ENCODE measurements at regions not wholly inside any gene's neighbourhood (a gene's known extent, or its start where the extent isn't known, plus 50 kb on each side); places are given as distances from the start of the nearest gene placed in this dataset.

- Histone ChIP-seq H3K4me2 (ENCODE audit: low read depth, low read length, poor library complexity, severe bottlenecking) (no peak overlapping the region), H3K9ac (ENCODE audit: low read depth, low read length, poor library complexity, severe bottlenecking) (no peak overlapping the region), H3K27me3 (ENCODE audit: insufficient read depth, low read length, poor library complexity, severe bottlenecking) (no peaks in the 10 kb centered on the region), H3K4me1 (ENCODE audit: insufficient read depth, low read length, poor library complexity, severe bottlenecking) (no peaks in the 10 kb centered on the region), H3K36me3 (ENCODE audit: insufficient read depth, low read length) (no peaks in the 10 kb centered on the region), H4K20me1 (ENCODE audit: insufficient read depth, low read length, poor library complexity, severe bottlenecking) (no peaks in the 10 kb centered on the region), H2AFZ (ENCODE audit: low read length) (no peak overlapping the region), H3K9me2 (replicated peaks; ENCODE audit: low read depth, low read length) (no peaks in the 10 kb centered on the region), H3K4me3 (ENCODE audit: low read length, poor library complexity, severe bottlenecking) (no peak overlapping the region), H3K9me3 (ENCODE audit: insufficient read depth, low read depth, low read length) (no peaks in the 10 kb centered on the region; the same call in 1 of the 2 replicates), H3K79me2 (ENCODE audit: insufficient read depth, low read length) (no peaks in the 10 kb centered on the region), H3F3A (ENCODE audit: low read depth) (no peaks in the 10 kb centered on the region)
- TF ChIP-seq EZH2phosphoT487 (IDR thresholded peaks at IDR 0.05; ENCODE audit: borderline replicate concordance) (no peak), CTCF (conservative IDR thresholded peaks at IDR 0.05; ENCODE audit: low read length) (no peak)
Measured at GRCh38 chr2:6237039-6237660, 545.0 kb downstream of the SOX11 start.

GRCh38 chr2:6249557-6249956 is 557.4 kb downstream of the SOX11 start:
- H3K4me1 ChIP-seq (ENCODE audit: insufficient read depth, low read length, poor library complexity, severe bottlenecking) = no peaks in the 10 kb centered on the region
- H4K20me1 ChIP-seq (ENCODE audit: insufficient read depth, low read length, poor library complexity, severe bottlenecking) = no peaks in the 10 kb centered on the region
- H3K79me2 ChIP-seq (ENCODE audit: insufficient read depth, low read length) = no peaks in the 10 kb centered on the region
- TF ChIP-seq EZH2phosphoT487 (IDR thresholded peaks at IDR 0.05; ENCODE audit: borderline replicate concordance) = no peak
- no peak for TF ChIP-seq CTCF (conservative IDR thresholded peaks at IDR 0.05; ENCODE audit: low read length)
- H3K9me2 ChIP-seq (replicated peaks; ENCODE audit: low read depth, low read length) = no peaks in the 10 kb centered on the region
- H2AFZ ChIP-seq (ENCODE audit: low read length) = no peak overlapping the region
- H3F3A ChIP-seq (ENCODE audit: low read depth) = no peaks in the 10 kb centered on the region
- no peaks in the 10 kb centered on the region for H3K36me3 ChIP-seq (ENCODE audit: insufficient read depth, low read length)
- no peak overlapping the region for H3K9ac ChIP-seq (ENCODE audit: low read depth, low read length, poor library complexity, severe bottlenecking)
- H3K4me3 ChIP-seq (ENCODE audit: low read length, poor library complexity, severe bottlenecking) = no peak overlapping the region
- H3K4me2 ChIP-seq (ENCODE audit: low read depth, low read length, poor library complexity, severe bottlenecking) = no peak overlapping the region
- no peaks in the 10 kb centered on the region for H3K27me3 ChIP-seq (ENCODE audit: insufficient read depth, low read length, poor library complexity, severe bottlenecking)
- H3K9me3 ChIP-seq (ENCODE audit: insufficient read depth, low read depth, low read length) = no peaks in the 10 kb centered on the region

DNA sequence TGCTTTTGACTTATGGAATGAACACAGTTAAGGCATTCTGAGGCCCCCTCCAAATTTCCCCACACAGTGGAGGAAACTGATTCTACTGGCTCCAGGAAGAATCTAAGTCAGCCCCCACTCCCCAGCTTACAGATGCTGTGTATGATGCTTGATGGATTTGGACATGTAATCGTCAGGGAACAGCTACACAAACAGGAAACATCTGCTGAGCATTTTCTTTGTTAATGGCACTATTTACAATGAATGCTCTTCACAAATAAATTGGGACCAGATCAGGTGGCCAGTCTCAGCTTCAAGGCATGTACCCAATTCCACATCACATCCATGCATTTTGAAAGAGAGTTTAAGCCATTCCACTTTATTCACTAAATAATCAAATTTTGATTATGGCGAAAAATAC is 562.3 kb downstream of the SOX11 start:
- no peaks in the 10 kb centered on the region for H4K20me1 ChIP-seq (ENCODE audit: insufficient read depth, low read length, poor library complexity, severe bottlenecking)
- no peak overlapping the region for H3K4me3 ChIP-seq (ENCODE audit: low read length, poor library complexity, severe bottlenecking)
- H3K36me3 ChIP-seq (ENCODE audit: insufficient read depth, low read length) = no peaks in the 10 kb centered on the region
- no peaks in the 10 kb centered on the region for H3F3A ChIP-seq (ENCODE audit: low read depth)
- no peak overlapping the region for H3K4me2 ChIP-seq (ENCODE audit: low read depth, low read length, poor library complexity, severe bottlenecking)
- no peak overlapping the region for H2AFZ ChIP-seq (ENCODE audit: low read length)
- H3K9me3 ChIP-seq (ENCODE audit: insufficient read depth, low read depth, low read length) = no peaks in the 10 kb centered on the region
- H3K27me3 ChIP-seq (ENCODE audit: insufficient read depth, low read length, poor library complexity, severe bottlenecking) = no peaks in the 10 kb centered on the region
- H3K9ac ChIP-seq (ENCODE audit: low read depth, low read length, poor library complexity, severe bottlenecking) = no peak overlapping the region
- no peaks in the 10 kb centered on the region for H3K79me2 ChIP-seq (ENCODE audit: insufficient read depth, low read length)
- TF ChIP-seq CTCF (conservative IDR thresholded peaks at IDR 0.05; ENCODE audit: low read length) (no peak), EZH2phosphoT487 (IDR thresholded peaks at IDR 0.05; ENCODE audit: borderline replicate concordance) (no peak)
- H3K4me1 ChIP-seq (ENCODE audit: insufficient read depth, low read length, poor library complexity, severe bottlenecking) = no peaks in the 10 kb centered on the region
- no peaks in the 10 kb centered on the region for H3K9me2 ChIP-seq (replicated peaks; ENCODE audit: low read depth, low read length)

Data from Loucy (cell line).